SK-N-SH (cell line): ENCODE measurements at regions not wholly inside any gene's neighbourhood (a gene's known extent, or its start where the extent isn't known, plus 50 kb on each side); places are given as distances from the start of the nearest gene placed in this dataset.

Source experiments
- CTCF ChIA-PET: fragments of 300-600, 350-600 bp; formaldehyde crosslinking; extraction: SDS; loops from one replicate; lab custom pipeline; 2021; lab: Yijun Ruan, JAX
- POLR2A ChIA-PET: fragments of 350-600 bp; sonication (Branson Sonifier 250); formaldehyde crosslinking; extraction: SDS; loops from one replicate; lab custom pipeline; 2020; ENCODE audit warnings: antibody characterized with exemption, inconsistent platforms; lab: Yijun Ruan, JAX
- DNase-seq: peaks from one replicate; pipeline ENCODE4 v3.0.0; 2012
- H2AFZ ChIP-seq: fragments of 200-600 bp; sonication (generic); 2 replicates; pipeline ENCODE4 v1.8.1; 2016; ENCODE audit warnings: antibody characterized with exemption, mild to moderate bottlenecking, low read depth
- H3F3A ChIP-seq: fragments of 200-600 bp; sonication (generic); replicated peaks from 2 replicates; pipeline ENCODE3; 2016; ENCODE audit warnings: antibody characterized with exemption, mild to moderate bottlenecking; ENCODE audit not compliant: insufficient read depth
- H3K27ac ChIP-seq, 2 experiments: fragments of 200-500 bp in 1 of 2; fragments of 200-600 bp in 1 of 2; sonication (Bioruptor generic) in 1 of 2; sonication (generic), shearing (Covaris generic) in 1 of 2; 2 replicates each; pipeline versions ENCODE4 v1.5.1 to v1.6.1; 2014 to 2016; ENCODE audit warnings: low read depth in 2 of 2, inconsistent platforms in 1 of 2, low read length in 1 of 2, mild to moderate bottlenecking in 1 of 2, mixed read lengths in 1 of 2
- H3K27me3 ChIP-seq: fragments of 200-600 bp; sonication (generic), shearing (Covaris generic); 2 replicates; pipeline ENCODE4 v1.6.1; 2016; ENCODE audit warnings: mixed run types; ENCODE audit not compliant: insufficient read depth
- H3K36me3 ChIP-seq, 2 experiments: fragments of 200-500 bp in 1 of 2; fragments of 200-600 bp in 1 of 2; sonication (Bioruptor generic) in 1 of 2; sonication (generic) in 1 of 2; replicated peaks in 1 of 2; 2 replicates each; pipeline versions ENCODE3 to v1.5.1; 2014 to 2016; ENCODE audit warnings: low read length in 1 of 2, mild to moderate bottlenecking in 1 of 2; ENCODE audit not compliant: insufficient read depth in 2 of 2, control insufficient read depth in 1 of 2
- H3K4me1 ChIP-seq, 2 experiments: fragments of 200-500 bp in 1 of 2; fragments of 200-600 bp in 1 of 2; sonication (Bioruptor generic) in 1 of 2; sonication (generic), shearing (Covaris generic) in 1 of 2; 2 replicates each; pipeline versions ENCODE4 v1.5.1 to v1.6.1; 2014 to 2016; ENCODE audit warnings: low read depth in 1 of 2, low read length in 1 of 2, mixed run types in 1 of 2; ENCODE audit not compliant: insufficient read depth in 2 of 2, control insufficient read depth in 1 of 2
- H3K4me2 ChIP-seq: fragments of 200-600 bp; sonication (generic), shearing (Covaris generic); 2 replicates; pipeline ENCODE4 v1.6.1; 2017; ENCODE audit warnings: mixed run types
- H3K4me3 ChIP-seq, 2 experiments: fragments of 200-500 bp in 1 of 2; fragments of 200-600 bp in 1 of 2; sonication (Bioruptor generic) in 1 of 2; sonication (generic), shearing (Covaris generic) in 1 of 2; 2 replicates each; pipeline versions ENCODE4 v1.5.1 to v1.8.1; 2014 to 2016; ENCODE audit warnings: low read depth in 2 of 2, inconsistent platforms in 1 of 2, low read length in 1 of 2, mild to moderate bottlenecking in 1 of 2, mixed read lengths in 1 of 2, moderate library complexity in 1 of 2
- H3K79me2 ChIP-seq: fragments of 200-600 bp; sonication (generic); 2 replicates; pipeline ENCODE4 v1.8.1; 2017; ENCODE audit warnings: mild to moderate bottlenecking; ENCODE audit not compliant: insufficient read depth
- H3K9ac ChIP-seq: fragments of 200-600 bp; sonication (generic); 2 replicates; pipeline ENCODE4 v1.6.1; 2017; ENCODE audit warnings: mixed run types
- H3K9me2 ChIP-seq: fragments of 200-600 bp; sonication (generic); 2 replicates; pipeline ENCODE4 v1.6.1; 2017; ENCODE audit warnings: mixed run types
- H3K9me3 ChIP-seq: fragments of 200-600 bp; sonication (generic); 2 replicates; pipeline ENCODE4 v1.6.1; 2017; ENCODE audit warnings: mixed run types, mild to moderate bottlenecking, moderate library complexity
- H4K20me1 ChIP-seq: fragments of 200-600 bp; sonication (generic); 2 replicates; pipeline ENCODE4 v1.6.1; 2017; ENCODE audit warnings: mild to moderate bottlenecking, mixed run types; ENCODE audit not compliant: insufficient read depth
- CHD2 ChIP-seq: fragments of 150-350 bp; IDR thresholded peaks from 2 replicates; pipeline ENCODE4 v1.6.1; 2018; ENCODE audit warnings: low read length; ENCODE audit not compliant: partially characterized antibody
- FOXJ3 ChIP-seq: sonication (generic); formaldehyde crosslinking; IDR thresholded peaks from 2 replicates; pipeline ENCODE4 v1.5.1; 2020; ENCODE audit warnings: mild to moderate bottlenecking, missing genetic modification reagents
- FOXM1 ChIP-seq: IDR thresholded peaks from 2 replicates; pipeline ENCODE4 v1.4.0; 2012; ENCODE audit warnings: low read depth, mild to moderate bottlenecking
- GABPA ChIP-seq: IDR thresholded peaks from 2 replicates; pipeline ENCODE4 v1.4.0; 2012; ENCODE audit warnings: low read depth, mild to moderate bottlenecking
- IRF3 ChIP-seq: fragments of 150-350 bp; IDR thresholded peaks from 2 replicates; pipeline ENCODE4 v1.6.1; 2016; ENCODE audit warnings: mild to moderate bottlenecking, low read depth, low read length
- MEF2A ChIP-seq: IDR thresholded peaks from 2 replicates; pipeline ENCODE4 v1.4.0; 2012; ENCODE audit warnings: low read depth, borderline replicate concordance
- MXI1 ChIP-seq: IDR thresholded peaks from 2 replicates; pipeline ENCODE4 v1.6.1; 2012; ENCODE audit warnings: mild to moderate bottlenecking, low read depth, low read length, improper control_type of control experiment
- NRF1 ChIP-seq: IDR thresholded peaks from 2 replicates; pipeline ENCODE4 v1.6.1; 2012; ENCODE audit warnings: low read depth, mild to moderate bottlenecking, low read length
- POLR2AphosphoS5 ChIP-seq: IDR thresholded peaks from 2 replicates; pipeline ENCODE4 v1.6.1; 2012; ENCODE audit warnings: low read depth, low read length
- TCF12 ChIP-seq: IDR thresholded peaks from 2 replicates; pipeline ENCODE4 v1.4.0; 2012
- USF2 ChIP-seq: fragments of 150-350 bp; IDR thresholded peaks from 2 replicates; pipeline ENCODE4 v1.6.1; 2017; ENCODE audit warnings: antibody characterized with exemption, low read length, low read depth, borderline replicate concordance
- WGBS: methylation state at CpG from one replicate; pipeline ENCODE4 v1.1.6; 2017; ENCODE audit warnings: low lambda C conversion rate; 5-methylcytosine and 5-hydroxymethylcytosine counted together

- no peaks in the 10 kb centered on the region for H3K27me3 ChIP-seq
- no peak overlapping the region for H3K9ac ChIP-seq
- 7% methylated on average over 2 of the region's 2 CpGs for WGBS
- no peaks in the 10 kb centered on the region for H3F3A ChIP-seq
- no peak for TF ChIP-seq MXI1
- TF ChIP-seq FOXM1 = no peak
- TF ChIP-seq TCF12 = no peak
- TF ChIP-seq GABPA = no peak
- H3K9me2 ChIP-seq = no peaks in the 10 kb centered on the region
- ChIA-PET CTCF (interaction anchor here (1.2 to 1.8 kb wide), 3 partner anchors 17 to 690 kb away, joined by 4 to 5 read pairs (median 4); no protein-coding TSS in a partner anchor), POLR2A (no interaction called here)
- H3K36me3 ChIP-seq = no peaks in the 10 kb centered on the region
- H3K4me2 ChIP-seq = no peak overlapping the region
- no peaks in the 10 kb centered on the region for H4K20me1 ChIP-seq
- H3K4me3 ChIP-seq = no peak overlapping the region
- H3K79me2 ChIP-seq = no peaks in the 10 kb centered on the region
- H3K9me3 ChIP-seq = no peaks in the 10 kb centered on the region
- H3K27ac ChIP-seq = no peak overlapping the region
- no peak overlapping the region for H2AFZ ChIP-seq
- DNase-seq = no peak
- no peaks in the 10 kb centered on the region; a peak in 1 of 4 replicates for H3K4me1 ChIP-seq
Measured at GRCh38 chr3:87987952-87988351, 70.9 kb downstream of the CGGBP1 start.

- Histone ChIP-seq H3F3A (no peaks in the 10 kb centered on the region), H2AFZ (no peak overlapping the region), H3K4me2 (no peak overlapping the region), H4K20me1 (no peaks in the 10 kb centered on the region), H3K27ac (no peak overlapping the region), H3K4me1 (no peaks in the 10 kb centered on the region), H3K27me3 (no peaks in the 10 kb centered on the region), H3K4me3 (no peak overlapping the region), H3K9ac (no peak overlapping the region), H3K36me3 (no peaks in the 10 kb centered on the region), H3K79me2 (no peaks in the 10 kb centered on the region), H3K9me2 (no peaks in the 10 kb centered on the region), H3K9me3 (no peaks in the 10 kb centered on the region)
- DNase-seq = no peak
- ChIA-PET CTCF (no interaction called here), POLR2A (no interaction called here)
- no peak for TF ChIP-seq MEF2A
- no peak for TF ChIP-seq IRF3
- no peak for TF ChIP-seq USF2
- no peak for TF ChIP-seq CHD2
- WGBS = 26% methylated on average over 3 of the region's 3 CpGs
Measured at GRCh38 chr3:87982421-87982820, 76.4 kb downstream of the CGGBP1 start.

GRCh38 chr3:87979527-87979926, 79.3 kb downstream of the CGGBP1 start:
- WGBS = 33% methylated on average over 1 of the region's 4 CpGs
- Histone ChIP-seq H3K9ac (no peak overlapping the region), H3K27ac (no peak overlapping the region), H2AFZ (no peak overlapping the region), H3K4me3 (no peak overlapping the region), H3K9me3 (no peaks in the 10 kb centered on the region), H3K4me2 (no peak overlapping the region), H3K27me3 (no peaks in the 10 kb centered on the region), H3F3A (no peaks in the 10 kb centered on the region), H3K36me3 (no peaks in the 10 kb centered on the region), H4K20me1 (no peaks in the 10 kb centered on the region), H3K79me2 (no peaks in the 10 kb centered on the region), H3K4me1 (no peaks in the 10 kb centered on the region), H3K9me2 (no peaks in the 10 kb centered on the region)
- TF ChIP-seq POLR2AphosphoS5 (no peak), NRF1 (no peak), FOXJ3 (CRISPR knock-in tag) (no peak)
- no peak for DNase-seq
- POLR2A ChIA-PET = no interaction called here
- CTCF ChIA-PET = no interaction called here
